NCI-H446 treated with DMSO at 0.1 percent for 48 hours (cell line): ENCODE measurements at regions not wholly inside any gene's neighbourhood (a gene's known extent, or its start where the extent isn't known, plus 50 kb on each side); places are given as distances from the start of the nearest gene placed in this dataset.

Source experiments
- DNase-seq: peaks from one replicate; lab custom pipeline; 2025; lab: John Stamatoyannopoulos, UW

- no peak for DNase-seq
Observed at GRCh38 chr11:129291546-129291945, 84.1 kb upstream of the BARX2 start.

GRCh38 chr11:129290966-129291365 is 84.7 kb upstream of the BARX2 start:
- DNase-seq: no peak

GRCh38 chr11:129289350-129290040 is 86.2 kb upstream of the BARX2 start:
- no peak for DNase-seq

GRCh38 chr11:129287920-129288319 is 87.7 kb upstream of the BARX2 start:
- no peak for DNase-seq

GRCh38 chr11:129286813-129287212 is 88.8 kb upstream of the BARX2 start:
- DNase-seq: no peak

GRCh38 chr11:129285402-129285786 is 90.3 kb upstream of the BARX2 start:
- DNase-seq: no peak

GRCh38 chr11:129283141-129283540 is 91.0 kb upstream of the ARHGAP32 start:
- DNase-seq: no peak

- no peak for DNase-seq
Observed at GRCh38 chr11:129282634-129283033, 90.5 kb upstream of the ARHGAP32 start.

- DNase-seq: no peak
Observed at GRCh38 chr11:129281471-129282415, 89.6 kb upstream of the ARHGAP32 start.

- no peak for DNase-seq
Observed at GRCh38 chr11:129280027-129280811, 88.1 kb upstream of the ARHGAP32 start.

- peak; percentile 62 for DNase-seq
Observed at GRCh38 chr11:129279326-129280026, 87.4 kb upstream of the ARHGAP32 start.

GRCh38 chr11:129278586-129279319 is 86.6 kb upstream of the ARHGAP32 start:
- no peak for DNase-seq

GRCh38 chr11:129277198-129277843 is 85.2 kb upstream of the ARHGAP32 start:
- DNase-seq: no peak

- DNase-seq: no peak
Observed at GRCh38 chr11:129275828-129276227, 83.7 kb upstream of the ARHGAP32 start.

- DNase-seq: no peak
Observed at GRCh38 chr11:129273944-129274711, 82.0 kb upstream of the ARHGAP32 start.

GRCh38 chr11:129273322-129273721 is 81.2 kb upstream of the ARHGAP32 start:
- DNase-seq: no peak

- no peak for DNase-seq
Observed at GRCh38 chr11:129271030-129271429, 78.9 kb upstream of the ARHGAP32 start.

GRCh38 chr11:129270446-129270845 is 78.3 kb upstream of the ARHGAP32 start:
- DNase-seq: no peak

GRCh38 chr11:129268371-129268770 is 76.2 kb upstream of the ARHGAP32 start:
- peak; percentile 11 for DNase-seq

GRCh38 chr11:129267716-129268115 is 75.6 kb upstream of the ARHGAP32 start:
- no peak for DNase-seq
